BE2C (cell line): ENCODE measurements at regions not wholly inside any gene's neighbourhood (a gene's known extent, or its start where the extent isn't known, plus 50 kb on each side); places are given as distances from the start of the nearest gene placed in this dataset.
"Not testable (repeated sequence)": the region's sequence is repeated elsewhere in the genome, so short reads cannot be mapped to it uniquely, and the experiment has no call there.

Experiments used
- DNase-seq: peaks from one replicate; pipeline ENCODE4 v3.0.0-alpha.2; 2020
- H3K27me3 ChIP-seq: fragments of 250-450 bp; sonication (Bioruptor Pico); 2 replicates; pipeline ENCODE4 v1.5.1; 2020; ENCODE audit warnings: mild to moderate bottlenecking
- H3K36me3 ChIP-seq: fragments of 250-450 bp; sonication (Bioruptor Pico); 2 replicates; pipeline ENCODE4 v1.5.1; 2020; ENCODE audit warnings: mild to moderate bottlenecking
- H3K4me1 ChIP-seq: fragments of 250-450 bp; sonication (Bioruptor Pico); 2 replicates; pipeline ENCODE4 v1.5.1; 2020
- H3K4me3 ChIP-seq: 2 replicates; pipeline ENCODE4 v1.5.1; 2011; ENCODE audit warnings: low read depth, low read length
- H3K9me3 ChIP-seq: fragments of 250-450 bp; sonication (Bioruptor Pico); 2 replicates; pipeline ENCODE4 v1.5.1; 2020
- CTCF ChIP-seq: IDR thresholded peaks from 2 replicates; pipeline ENCODE4 v1.5.1; 2012; ENCODE audit warnings: mild to moderate bottlenecking, low read depth, low read length

DNA sequence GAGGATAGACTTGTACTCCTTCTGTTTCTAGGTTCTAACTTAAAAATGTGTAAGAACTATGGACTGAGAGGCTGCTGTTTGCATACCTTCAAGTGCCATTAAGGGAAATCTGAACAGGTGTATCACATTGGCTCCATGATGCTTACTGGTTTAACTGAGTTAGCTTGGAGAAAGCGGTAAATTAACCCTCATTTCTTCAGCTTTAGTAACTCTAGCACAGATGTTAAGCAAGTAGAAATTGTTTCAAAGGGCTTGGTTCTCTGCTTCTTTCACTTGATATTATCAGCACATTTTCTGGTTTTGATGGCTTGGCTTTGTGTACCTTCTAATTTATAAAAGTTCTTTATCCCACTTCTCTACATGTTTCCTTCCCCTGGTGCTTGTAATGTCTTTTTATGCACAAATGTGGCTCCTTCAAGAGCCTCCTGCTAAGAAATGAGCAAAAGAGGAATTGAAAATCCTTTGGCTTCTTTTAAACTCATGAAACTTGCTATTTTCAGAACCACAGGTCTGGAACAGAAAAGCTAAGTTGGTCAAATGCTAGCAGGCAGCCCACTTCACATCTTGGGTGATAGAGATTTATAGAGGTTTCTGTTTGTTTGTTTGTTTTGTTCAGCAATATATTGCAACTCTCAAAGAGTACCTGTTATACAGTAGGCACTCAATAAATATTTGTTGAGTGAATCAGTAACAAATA is 249.9 kb upstream of the THUMPD2 start:
- Histone ChIP-seq H3K36me3 (no peaks in the 10 kb centered on the region), H3K4me3 (no peak overlapping the region), H3K27me3 (no peaks in the 10 kb centered on the region), H3K4me1 (no peaks in the 10 kb centered on the region), H3K9me3 (no peaks in the 10 kb centered on the region)
- TF ChIP-seq CTCF = no peak
- DNase-seq = no peak

DNA sequence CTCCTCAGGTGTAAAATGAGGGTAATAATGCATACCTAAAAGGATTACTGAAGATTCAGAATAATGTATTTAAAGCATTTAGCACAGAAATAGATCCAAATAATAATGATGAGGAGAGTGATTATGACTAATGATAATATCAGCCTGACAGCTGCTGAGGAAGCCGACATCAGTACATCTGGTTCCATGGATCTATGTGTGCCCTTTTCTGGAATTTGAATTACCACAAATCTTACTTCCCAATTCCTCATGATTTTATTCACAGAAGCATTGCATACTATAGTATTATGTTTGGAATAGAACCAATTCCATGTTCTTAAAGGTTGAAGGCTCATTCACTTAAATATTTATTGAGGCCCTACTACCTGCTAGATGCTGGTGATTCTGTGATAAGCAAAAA is 248.9 kb upstream of the THUMPD2 start:
- no peaks in the 10 kb centered on the region for H3K9me3 ChIP-seq
- no peak overlapping the region for H3K4me3 ChIP-seq
- TF ChIP-seq CTCF = no peak
- no peaks in the 10 kb centered on the region for H3K27me3 ChIP-seq
- DNase-seq = no peak
- H3K36me3 ChIP-seq = no peaks in the 10 kb centered on the region
- no peaks in the 10 kb centered on the region for H3K4me1 ChIP-seq

DNA sequence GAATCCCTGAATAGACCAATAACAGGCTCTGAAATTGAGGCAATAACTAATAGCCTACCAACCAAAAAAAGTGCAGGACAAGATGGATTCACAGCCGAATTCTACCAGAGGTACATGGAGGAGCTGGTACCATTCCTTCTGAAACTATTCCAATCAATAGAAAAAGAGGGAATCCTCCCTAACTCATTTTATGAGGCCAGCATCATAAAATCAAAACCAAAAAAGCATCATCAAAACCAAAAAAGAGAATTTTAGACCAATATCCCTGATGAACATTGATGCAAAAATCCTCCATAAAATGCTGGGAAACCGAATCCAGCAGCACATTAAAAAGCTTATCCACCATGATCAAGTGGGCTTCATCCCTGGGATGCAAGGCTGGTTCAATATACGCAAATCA is 246.2 kb upstream of the THUMPD2 start:
- H3K9me3 ChIP-seq, H3K4me1 ChIP-seq, H3K36me3 ChIP-seq, H3K27me3 ChIP-seq, H3K4me3 ChIP-seq, DNase-seq: not testable (repeated sequence)

DNA sequence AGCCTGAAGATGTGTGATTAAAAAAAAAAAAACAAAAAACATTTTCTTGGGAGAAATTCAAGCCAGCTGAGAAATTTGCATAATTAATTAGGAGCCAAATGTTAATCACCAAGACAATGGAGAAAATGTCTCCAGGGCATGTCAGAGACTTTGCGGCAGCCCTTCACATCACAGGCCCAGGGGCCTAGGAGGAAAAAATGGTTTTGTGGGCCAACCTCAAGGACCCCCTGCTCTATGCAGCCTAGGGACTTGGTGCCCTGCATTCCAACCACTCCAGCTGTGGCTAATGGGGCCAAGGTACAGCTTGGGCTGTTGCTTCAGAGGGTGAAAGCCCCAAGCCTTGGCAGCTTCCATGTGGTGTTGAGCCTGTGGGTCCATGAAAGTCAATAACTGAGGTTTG is 241.9 kb upstream of the THUMPD2 start:
- H3K27me3 ChIP-seq = no peaks in the 10 kb centered on the region
- H3K9me3 ChIP-seq = no peaks in the 10 kb centered on the region; the same call in 1 of the 2 replicates
- no peak for DNase-seq
- H3K4me3 ChIP-seq = no peak overlapping the region
- no peaks in the 10 kb centered on the region for H3K4me1 ChIP-seq
- no peaks in the 10 kb centered on the region for H3K36me3 ChIP-seq
- no peak for TF ChIP-seq CTCF

GRCh38 chr2:40016151-40016885 is 237.3 kb upstream of the THUMPD2 start:
- Histone ChIP-seq H3K9me3 (no peaks in the 10 kb centered on the region; the same call in 1 of the 2 replicates), H3K4me3 (no peak overlapping the region), H3K36me3 (no peaks in the 10 kb centered on the region), H3K27me3 (no peaks in the 10 kb centered on the region), H3K4me1 (no peaks in the 10 kb centered on the region)
- DNase-seq = no peak
- no peak for TF ChIP-seq CTCF

DNA sequence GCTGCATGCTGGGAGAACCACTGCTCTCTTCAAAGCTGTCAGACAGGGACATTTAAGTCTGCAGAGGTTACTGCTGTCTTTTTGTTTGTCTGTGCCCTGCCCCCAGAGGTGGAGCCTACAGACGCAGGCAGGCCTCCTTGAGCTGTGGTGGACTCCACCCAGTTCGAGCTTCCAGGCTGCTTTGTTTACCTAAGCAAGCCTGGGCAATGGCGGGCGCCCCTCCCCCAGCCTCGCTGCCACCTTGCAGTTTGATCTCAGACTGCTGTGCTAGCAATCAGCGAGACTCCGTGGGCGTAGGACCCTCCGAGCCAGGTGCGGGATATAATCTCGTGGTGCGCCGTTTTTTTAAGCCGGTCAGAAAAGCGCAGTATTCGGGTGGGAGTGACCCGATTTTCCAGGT is 234.9 kb upstream of the THUMPD2 start:
- H3K4me3 ChIP-seq, H3K36me3 ChIP-seq, H3K27me3 ChIP-seq, DNase-seq, H3K9me3 ChIP-seq, H3K4me1 ChIP-seq: not testable (repeated sequence)

- no peak for TF ChIP-seq CTCF
- DNase-seq = no peak
- no peaks in the 10 kb centered on the region for H3K36me3 ChIP-seq
Observed at GRCh38 chr2:40004336-40004735, 225.3 kb upstream of the THUMPD2 start.

More at GRCh38 chr2:40004336-40004735, 225.3 kb upstream of the THUMPD2 start:
- Histone ChIP-seq H3K9me3 (no peaks in the 10 kb centered on the region), H3K27me3 (no peaks in the 10 kb centered on the region), H3K4me3 (no peak overlapping the region), H3K4me1 (no peaks in the 10 kb centered on the region)
